ENCODE measurements at regions not wholly inside any gene's neighbourhood (a gene's known extent, or its start where the extent isn't known, plus 50 kb on each side); places are given as distances from the start of the nearest gene placed in this dataset.
"Not testable (repeated sequence)": the region's sequence is repeated elsewhere in the genome, so short reads cannot be mapped to it uniquely, and the experiment has no call there.

DNA sequence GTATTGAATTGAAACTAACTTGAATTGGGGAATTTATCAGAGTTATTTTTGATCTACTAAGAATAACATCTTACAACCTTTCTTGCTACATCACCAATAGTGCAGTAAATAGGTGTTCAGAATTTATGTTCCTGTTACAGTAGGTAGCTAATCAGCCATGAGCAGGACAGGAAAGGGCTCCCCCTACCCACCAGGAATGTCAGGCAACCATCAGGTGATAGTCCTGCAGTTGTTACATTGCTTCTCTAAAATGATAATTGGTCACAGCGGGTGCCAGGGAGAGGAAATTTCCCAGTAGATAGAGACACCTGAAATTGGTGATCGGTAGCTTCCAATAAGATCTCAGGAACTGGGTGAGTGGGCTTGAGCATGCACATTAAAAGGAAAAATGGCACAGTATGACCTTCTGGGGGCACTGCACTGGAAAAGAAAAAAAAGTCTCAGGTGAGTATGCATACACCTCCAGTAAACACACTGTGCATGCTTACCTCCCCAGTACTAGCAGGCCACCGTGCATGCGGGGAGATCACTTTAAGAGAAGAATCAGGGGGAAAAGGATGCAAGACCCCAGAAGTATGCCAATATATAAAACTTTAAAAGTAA lies 1092.0 kb upstream of the LRRTM1 start:
- no peak for DNase-seq

GRCh38 chr2:81395746-81396145 lies 1091.2 kb upstream of the LRRTM1 start:
- DNase-seq: no peak

- no peak for DNase-seq
Measured at GRCh38 chr2:81389203-81389602, 1084.7 kb upstream of the LRRTM1 start.

GRCh38 chr2:81363800-81364199 lies 1059.2 kb upstream of the LRRTM1 start:
- DNase-seq: no peak

DNA sequence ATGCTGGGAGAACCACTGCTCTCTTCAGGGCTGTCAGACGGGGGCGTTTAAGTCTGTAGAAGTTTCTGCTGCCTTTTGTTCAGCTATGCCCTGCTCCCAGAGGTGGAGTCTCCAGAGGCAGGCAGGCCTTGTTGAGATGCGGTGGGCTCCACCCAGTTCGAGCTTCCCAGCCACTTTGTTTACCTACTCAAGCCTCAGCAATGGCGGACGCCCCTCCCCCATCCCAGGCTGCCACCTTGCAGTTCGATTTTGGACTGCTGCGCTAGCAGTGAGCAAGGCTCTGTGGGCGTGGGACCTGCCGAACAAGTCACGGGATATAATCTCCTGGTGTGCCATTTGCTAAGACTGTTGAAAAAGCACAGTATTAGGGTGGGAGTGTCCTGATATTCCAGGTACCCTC lies 1057.9 kb upstream of the LRRTM1 start:
- not testable (repeated sequence) for DNase-seq

DNA sequence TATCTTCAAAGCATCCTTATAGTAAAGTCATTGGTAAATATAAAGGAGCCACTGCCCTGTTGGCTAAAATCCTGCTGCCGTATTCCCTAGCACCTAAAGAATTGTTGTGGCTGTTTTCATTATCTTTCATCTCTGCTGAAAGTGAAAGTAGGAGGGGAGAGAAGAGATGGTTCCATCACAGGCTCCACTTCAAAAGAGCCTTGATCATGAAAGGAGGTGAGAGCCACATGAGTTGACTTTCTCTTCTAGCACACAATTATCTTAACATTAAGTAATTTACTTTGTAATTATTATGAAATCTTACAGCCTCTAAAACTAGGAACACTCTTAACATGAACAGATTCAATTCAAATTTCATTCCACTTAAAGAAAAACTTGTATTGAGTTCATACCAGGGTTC lies 1050.9 kb upstream of the LRRTM1 start:
- no peak for DNase-seq

- DNase-seq: no peak
Measured at GRCh38 chr2:81334046-81334445, 1029.5 kb upstream of the LRRTM1 start.

DNA sequence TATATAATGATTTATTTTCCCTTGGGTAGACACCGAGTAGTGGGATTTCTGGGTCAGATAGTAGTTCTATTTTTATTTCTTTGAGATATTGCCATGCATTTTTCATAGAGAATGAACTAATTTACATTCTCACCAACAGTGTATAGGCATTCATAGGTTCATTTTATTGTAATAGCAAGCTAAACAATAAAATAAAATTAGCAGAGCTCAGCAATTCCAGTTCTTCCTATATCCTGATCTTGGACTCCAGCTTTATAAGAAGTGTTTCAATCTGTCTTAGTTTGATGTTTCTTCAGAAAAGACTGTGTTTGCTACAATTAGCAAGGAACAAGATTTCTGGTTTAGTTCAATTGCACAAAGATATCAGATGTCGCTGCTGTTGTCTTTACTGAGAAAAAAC lies 1024.4 kb upstream of the LRRTM1 start:
- no peak for DNase-seq

GRCh38 chr2:81327911-81328310 lies 1023.4 kb upstream of the LRRTM1 start:
- no peak for DNase-seq

DNA sequence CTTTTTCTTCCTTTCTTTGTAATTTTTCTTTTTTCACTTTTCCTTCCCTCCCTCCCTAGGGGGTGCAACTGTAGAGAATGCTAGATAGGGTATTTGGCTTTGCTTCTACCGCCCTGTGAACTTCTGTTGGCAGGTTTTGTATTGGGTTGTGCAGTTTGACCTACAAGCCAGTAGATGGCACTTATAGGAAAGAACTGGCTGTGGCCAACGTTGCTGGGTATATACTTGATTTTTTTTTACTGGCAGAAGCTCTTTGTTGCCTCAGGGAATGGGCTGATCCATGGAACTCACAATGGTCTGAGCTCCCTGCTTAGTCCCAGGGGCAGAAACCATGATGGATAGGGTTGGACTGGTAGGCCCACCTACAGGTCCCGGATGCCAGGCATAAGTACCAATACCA lies 1019.5 kb upstream of the LRRTM1 start:
- DNase-seq: no peak

DNA sequence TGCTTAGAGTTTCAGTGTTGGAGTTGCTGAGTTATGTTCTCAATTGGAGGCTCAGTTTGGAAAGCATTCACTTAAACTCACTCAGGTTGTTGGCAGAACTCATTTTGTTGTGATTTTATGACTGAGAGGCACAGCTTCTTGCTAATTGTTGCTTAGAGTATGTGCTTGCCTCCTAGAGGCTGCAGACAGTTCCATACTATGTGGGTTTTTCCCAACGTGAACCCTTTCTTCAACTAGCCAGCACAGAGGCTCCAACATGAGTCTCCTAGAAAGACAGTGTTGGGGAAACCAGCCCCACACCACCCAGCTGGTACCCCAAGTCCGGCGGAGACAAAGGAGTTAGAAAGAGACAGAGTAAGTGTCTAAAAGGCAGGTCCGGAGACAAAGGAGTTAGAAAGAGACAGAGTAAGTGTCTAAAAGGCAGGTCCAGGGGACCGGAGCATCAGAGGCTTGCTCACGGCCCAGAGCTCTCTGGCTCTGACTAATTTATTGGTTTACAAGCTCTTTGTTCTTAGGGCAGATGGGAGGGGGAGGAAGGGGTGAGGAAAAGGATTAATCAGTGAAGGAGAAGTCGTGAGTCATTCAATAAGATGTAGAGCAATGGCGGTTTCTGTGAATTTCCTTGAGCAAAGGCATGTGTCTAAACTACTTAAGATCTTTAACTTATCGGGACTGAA lies 999.7 kb upstream of the LRRTM1 start:
- DNase-seq: no peak

GRCh38 chr2:81303321-81303720 lies 998.8 kb upstream of the LRRTM1 start:
- no peak for DNase-seq

DNA sequence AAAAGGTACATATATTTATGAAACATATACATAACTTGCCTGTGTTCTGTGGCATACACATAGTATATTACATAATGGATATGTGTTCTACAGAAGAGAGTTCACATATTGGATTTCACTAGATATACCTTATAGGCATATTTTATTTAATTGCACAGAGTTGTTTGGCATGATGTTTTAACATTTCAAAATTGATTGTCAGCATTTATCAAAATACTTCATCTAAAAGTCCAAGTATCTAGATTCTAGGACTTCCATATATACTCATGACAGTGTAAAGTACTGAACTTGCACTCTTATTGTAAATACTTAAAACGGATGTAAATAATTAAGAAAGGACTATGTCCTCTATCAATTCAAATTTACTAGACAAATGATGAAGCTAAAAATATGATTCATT lies 995.3 kb upstream of the LRRTM1 start:
- no peak for DNase-seq

GRCh38 chr2:81290846-81291245 lies 986.3 kb upstream of the LRRTM1 start:
- DNase-seq: no peak

GRCh38 chr2:81283081-81283480 lies 978.5 kb upstream of the LRRTM1 start:
- no peak for DNase-seq

GRCh38 chr2:81282151-81282769 lies 977.7 kb upstream of the LRRTM1 start:
- DNase-seq: no peak

GRCh38 chr2:81276595-81276994 lies 972.0 kb upstream of the LRRTM1 start:
- DNase-seq: no peak

- no peak for DNase-seq
Measured at GRCh38 chr2:81266106-81266505, 961.6 kb upstream of the LRRTM1 start.

GRCh38 chr2:81263989-81264388 lies 959.4 kb upstream of the LRRTM1 start:
- no peak for DNase-seq

DNA sequence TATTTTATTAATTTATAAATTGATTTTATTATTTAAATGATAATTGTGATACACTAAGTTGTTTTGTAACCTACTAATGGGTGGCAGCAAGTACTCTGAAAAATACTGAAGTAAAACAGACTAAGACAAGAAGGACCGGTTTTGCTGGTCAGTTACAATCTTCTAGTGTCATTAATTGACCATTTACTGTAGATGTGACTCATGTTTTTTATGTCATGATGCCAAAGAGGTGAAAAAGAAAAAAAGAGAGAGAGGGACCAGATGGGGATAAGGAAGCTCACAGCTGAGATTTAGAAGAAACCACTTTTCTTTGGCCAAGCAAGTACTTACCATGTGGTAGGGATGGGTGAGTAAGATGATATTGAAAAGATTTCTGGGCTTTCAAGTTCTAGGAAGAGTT lies 955.8 kb upstream of the LRRTM1 start:
- no peak for DNase-seq

DNA sequence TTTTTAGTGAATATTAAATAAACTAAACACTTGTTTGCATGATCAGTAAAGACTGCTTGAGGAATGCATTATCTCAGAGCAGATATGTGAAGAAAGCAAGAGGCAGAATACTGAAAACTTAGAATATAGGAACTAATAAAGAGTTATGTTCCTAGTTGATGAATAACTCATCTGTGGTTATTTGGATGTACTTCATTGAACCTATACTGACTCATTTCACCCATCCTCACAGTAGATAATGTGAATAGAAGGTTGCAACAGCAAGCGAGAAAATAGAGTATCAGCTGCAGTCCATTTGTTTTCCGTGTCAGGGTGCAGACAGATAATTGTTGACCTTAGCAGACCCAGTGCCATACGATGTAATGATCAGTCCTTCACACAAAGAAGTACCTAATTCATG lies 945.7 kb upstream of the LRRTM1 start:
- no peak for DNase-seq

DNA sequence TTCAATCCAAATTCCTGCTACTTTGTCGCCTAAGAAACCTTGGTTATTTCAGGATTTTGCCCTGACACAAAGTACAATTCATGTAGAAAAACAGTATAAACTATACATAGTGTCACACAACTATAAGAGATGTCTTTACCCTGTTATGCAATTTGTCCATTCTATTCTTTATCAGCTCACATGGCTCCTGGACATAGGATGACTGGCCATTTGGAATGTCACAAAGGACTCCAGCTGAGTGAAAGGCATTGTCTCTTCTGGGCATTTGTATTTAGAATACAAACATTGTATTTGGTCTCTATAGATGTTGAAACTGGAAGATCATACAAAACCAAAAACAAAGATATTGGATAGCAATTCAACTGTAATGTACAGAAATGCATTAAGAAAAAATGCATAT lies 944.6 kb upstream of the LRRTM1 start:
- no peak for DNase-seq

DNA sequence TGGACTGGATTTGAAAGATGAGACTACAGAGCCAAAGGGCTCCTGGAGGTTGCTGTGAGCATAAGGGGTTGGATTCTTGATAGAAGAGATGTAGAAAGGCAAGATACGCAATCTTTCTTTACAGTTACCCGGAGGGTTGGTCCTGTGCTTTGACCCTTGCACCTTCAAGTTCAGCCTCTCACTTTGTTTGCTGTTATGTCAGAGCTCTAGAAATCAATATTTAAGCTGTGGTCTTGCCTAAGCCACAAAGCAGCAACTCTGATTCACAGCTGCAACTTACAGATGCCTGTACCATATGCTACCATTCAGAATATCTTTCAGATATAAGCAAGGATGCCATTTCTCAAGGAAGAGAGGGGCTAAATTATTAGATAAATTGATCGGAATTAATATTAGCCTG lies 943.1 kb upstream of the LRRTM1 start:
- DNase-seq: no peak

- no peak for DNase-seq
Measured at GRCh38 chr2:81242501-81242900, 937.9 kb upstream of the LRRTM1 start.

DNA sequence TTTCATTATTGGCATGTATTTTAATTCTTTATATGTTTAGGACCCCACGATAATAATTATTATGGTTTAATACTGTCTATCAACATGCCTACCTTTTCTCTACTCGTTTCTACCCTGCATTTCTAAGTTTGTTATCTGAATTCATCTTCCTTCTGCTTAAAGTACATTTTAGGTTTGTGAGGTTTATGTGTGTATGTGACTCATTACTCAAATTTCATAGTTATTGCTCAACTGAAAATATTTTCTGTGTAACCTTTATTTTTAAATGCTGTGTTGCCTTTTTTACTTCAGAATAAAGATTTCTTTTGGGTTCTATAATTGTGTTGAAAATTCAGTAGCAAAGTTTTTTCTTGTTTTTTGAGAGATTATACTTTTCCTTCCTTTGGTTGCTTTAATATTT lies 933.9 kb upstream of the LRRTM1 start:
- DNase-seq: no peak

Measured in effector CD4-positive, alpha-beta T cell (primary cell).